Right lobe of liver (tissue), 4 donors: ENCODE measurements at regions not wholly inside any gene's neighbourhood (a gene's known extent, or its start where the extent isn't known, plus 50 kb on each side); places are given as distances from the start of the nearest gene placed in this dataset.

ENCODE experiments used
- POLR2A ChIP-seq: fragments of 450-650 bp; IDR thresholded peaks from one replicate; pipeline ENCODE4 v1.6.1; 2017; ENCODE audit warnings: antibody characterized with exemption, mild to moderate bottlenecking
- TF ChIP-seq, protein P1 (sequence below), 4 donors: fragments of 200-600 bp in 3 of 4; fragments of 450-650 bp in 1 of 4; IDR thresholded peaks; one replicate each; pipeline versions ENCODE4 v1.5.1 to v1.8.0; 2016 to 2022; ENCODE audit warnings: antibody characterized with exemption in 4 of 4, mild to moderate bottlenecking in 2 of 4
- donor health status: DM: no; HTN: no; CAD: no.
- donor health status: DM: no; HTN: no; CAD: no.
- donor health status: DM: no; HTN: yes; CAD: no.

GRCh38 chr15:69940441-69941300 is 157.0 kb downstream of the TLE3 start:
- TF ChIP-seq, protein P1, sequence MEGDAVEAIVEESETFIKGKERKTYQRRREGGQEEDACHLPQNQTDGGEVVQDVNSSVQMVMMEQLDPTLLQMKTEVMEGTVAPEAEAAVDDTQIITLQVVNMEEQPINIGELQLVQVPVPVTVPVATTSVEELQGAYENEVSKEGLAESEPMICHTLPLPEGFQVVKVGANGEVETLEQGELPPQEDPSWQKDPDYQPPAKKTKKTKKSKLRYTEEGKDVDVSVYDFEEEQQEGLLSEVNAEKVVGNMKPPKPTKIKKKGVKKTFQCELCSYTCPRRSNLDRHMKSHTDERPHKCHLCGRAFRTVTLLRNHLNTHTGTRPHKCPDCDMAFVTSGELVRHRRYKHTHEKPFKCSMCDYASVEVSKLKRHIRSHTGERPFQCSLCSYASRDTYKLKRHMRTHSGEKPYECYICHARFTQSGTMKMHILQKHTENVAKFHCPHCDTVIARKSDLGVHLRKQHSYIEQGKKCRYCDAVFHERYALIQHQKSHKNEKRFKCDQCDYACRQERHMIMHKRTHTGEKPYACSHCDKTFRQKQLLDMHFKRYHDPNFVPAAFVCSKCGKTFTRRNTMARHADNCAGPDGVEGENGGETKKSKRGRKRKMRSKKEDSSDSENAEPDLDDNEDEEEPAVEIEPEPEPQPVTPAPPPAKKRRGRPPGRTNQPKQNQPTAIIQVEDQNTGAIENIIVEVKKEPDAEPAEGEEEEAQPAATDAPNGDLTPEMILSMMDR (IDR thresholded peaks at IDR 0.05) = no peak
- no peak for TF ChIP-seq POLR2A
